NB4 (cell line): ENCODE measurements at regions not wholly inside any gene's neighbourhood (a gene's known extent, or its start where the extent isn't known, plus 50 kb on each side); places are given as distances from the start of the nearest gene placed in this dataset.

Experiments used
- MYC ChIP-seq: IDR thresholded peaks from 2 replicates; pipeline ENCODE4 v1.6.1; 2011; ENCODE audit warnings: low read depth, low read length
- POLR2A ChIP-seq: IDR thresholded peaks from 2 replicates; pipeline ENCODE4 v1.6.1; 2011; ENCODE audit warnings: mild to moderate bottlenecking; ENCODE audit not compliant: insufficient read length; ENCODE audit errors: extremely low read depth
- TF ChIP-seq, protein P1 (sequence below): IDR thresholded peaks from one replicate; pipeline ENCODE4 v1.5.1; 2012; ENCODE audit warnings: low read depth, low read length
- TF ChIP-seq, protein P2 (sequence below): IDR thresholded peaks from 2 replicates; pipeline ENCODE4 v1.6.1; 2011; ENCODE audit warnings: low read depth, low read length

DNA sequence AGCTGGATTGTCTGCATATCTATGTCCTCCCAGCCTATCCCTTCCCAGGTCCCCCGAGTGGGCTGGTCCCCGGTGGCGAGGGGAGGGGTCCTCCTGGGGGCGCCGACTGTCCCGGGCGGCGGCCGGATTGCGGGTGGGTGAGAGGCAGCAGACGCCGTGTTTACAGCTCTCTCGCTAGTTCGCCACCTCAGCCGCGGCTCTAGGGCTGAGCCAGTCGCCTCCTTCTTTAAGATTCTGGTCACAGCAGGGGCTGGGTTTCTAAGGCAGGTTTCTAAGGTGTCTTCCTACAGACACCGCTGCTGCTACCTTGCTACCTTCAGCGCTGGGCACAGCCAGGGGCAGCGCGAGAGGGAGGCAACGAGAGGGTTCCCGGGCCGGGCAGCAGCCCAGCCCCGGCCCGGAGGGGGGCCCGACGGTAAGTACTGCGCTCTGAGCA is 57.2 kb downstream of the FRMPD3 start:
- TF ChIP-seq POLR2A: no peak
- TF ChIP-seq, protein P1, sequence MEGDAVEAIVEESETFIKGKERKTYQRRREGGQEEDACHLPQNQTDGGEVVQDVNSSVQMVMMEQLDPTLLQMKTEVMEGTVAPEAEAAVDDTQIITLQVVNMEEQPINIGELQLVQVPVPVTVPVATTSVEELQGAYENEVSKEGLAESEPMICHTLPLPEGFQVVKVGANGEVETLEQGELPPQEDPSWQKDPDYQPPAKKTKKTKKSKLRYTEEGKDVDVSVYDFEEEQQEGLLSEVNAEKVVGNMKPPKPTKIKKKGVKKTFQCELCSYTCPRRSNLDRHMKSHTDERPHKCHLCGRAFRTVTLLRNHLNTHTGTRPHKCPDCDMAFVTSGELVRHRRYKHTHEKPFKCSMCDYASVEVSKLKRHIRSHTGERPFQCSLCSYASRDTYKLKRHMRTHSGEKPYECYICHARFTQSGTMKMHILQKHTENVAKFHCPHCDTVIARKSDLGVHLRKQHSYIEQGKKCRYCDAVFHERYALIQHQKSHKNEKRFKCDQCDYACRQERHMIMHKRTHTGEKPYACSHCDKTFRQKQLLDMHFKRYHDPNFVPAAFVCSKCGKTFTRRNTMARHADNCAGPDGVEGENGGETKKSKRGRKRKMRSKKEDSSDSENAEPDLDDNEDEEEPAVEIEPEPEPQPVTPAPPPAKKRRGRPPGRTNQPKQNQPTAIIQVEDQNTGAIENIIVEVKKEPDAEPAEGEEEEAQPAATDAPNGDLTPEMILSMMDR: no peak
- no peak for TF ChIP-seq MYC
- TF ChIP-seq, protein P2, sequence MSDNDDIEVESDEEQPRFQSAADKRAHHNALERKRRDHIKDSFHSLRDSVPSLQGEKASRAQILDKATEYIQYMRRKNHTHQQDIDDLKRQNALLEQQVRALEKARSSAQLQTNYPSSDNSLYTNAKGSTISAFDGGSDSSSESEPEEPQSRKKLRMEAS: no peak
